Prostate gland (tissue), 2 donors: ENCODE measurements at regions not wholly inside any gene's neighbourhood (a gene's known extent, or its start where the extent isn't known, plus 50 kb on each side); places are given as distances from the start of the nearest gene placed in this dataset.

ENCODE experiments used
- DNase-seq: peaks from one replicate; pipeline ENCODE4 v3.0.0-alpha.2; 2019; ENCODE audit warnings: low spot score
- H3K27ac ChIP-seq, 2 donors: fragments of 200-600 bp; sonication (generic); 2 replicates each; pipeline ENCODE4 v1.5.1; 2017 to 2019
- H3K27me3 ChIP-seq: fragments of 200-600 bp; sonication (generic); replicated peaks from 2 replicates; pipeline ENCODE4 v1.5.1; 2019; ENCODE audit not compliant: insufficient read depth
- H3K36me3 ChIP-seq, 2 donors: fragments of 200-600 bp; sonication (generic); 1 replicate in 1 of 2; 2 replicates in 1 of 2; pipeline versions ENCODE4 v1.5.1 to v1.8.1; 2017 to 2019
- H3K4me1 ChIP-seq: fragments of 200-600 bp; sonication (generic); replicated peaks from 2 replicates; pipeline ENCODE4 v1.5.1; 2019
- H3K4me3 ChIP-seq, 2 donors: fragments of 200-600 bp; sonication (generic); 2 replicates each; pipeline ENCODE4 v1.5.1; 2017 to 2019
- H3K9me3 ChIP-seq: fragments of 200-600 bp; sonication (generic); 2 replicates; pipeline ENCODE4 v1.5.1; 2017
- POLR2A ChIP-seq: fragments of 450-650 bp; IDR thresholded peaks from one replicate; pipeline ENCODE4 v1.6.1; 2016; ENCODE audit warnings: antibody characterized with exemption, mild to moderate bottlenecking
- POLR2AphosphoS5 ChIP-seq: sonication (generic); formaldehyde crosslinking; IDR thresholded peaks from one replicate; pipeline ENCODE4 v1.6.1; 2017; ENCODE audit warnings: antibody characterized with exemption
- WGBS: methylation state at CpG from one replicate; pipeline ENCODE4 v1.1.5; 2018; 5-methylcytosine and 5-hydroxymethylcytosine counted together
- intact Hi-C: fragments of 100-400 bp; cut with DNase I; formaldehyde crosslinking; loops from one replicate; pipeline ENCODE4 v1.14.2; 2022
- TF ChIP-seq, protein P1 (sequence below), 4 experiments: fragments of 200-600 bp in 2 of 4; fragments of 450-650 bp in 2 of 4; sonication (generic) in 2 of 4; IDR thresholded peaks; 1 replicate in 3 of 4; 2 replicates in 1 of 4; pipeline ENCODE4 v1.5.1; 2016 to 2019; ENCODE audit warnings: antibody characterized with exemption in 4 of 4, mild to moderate bottlenecking in 2 of 4, moderate library complexity in 2 of 4

DNA sequence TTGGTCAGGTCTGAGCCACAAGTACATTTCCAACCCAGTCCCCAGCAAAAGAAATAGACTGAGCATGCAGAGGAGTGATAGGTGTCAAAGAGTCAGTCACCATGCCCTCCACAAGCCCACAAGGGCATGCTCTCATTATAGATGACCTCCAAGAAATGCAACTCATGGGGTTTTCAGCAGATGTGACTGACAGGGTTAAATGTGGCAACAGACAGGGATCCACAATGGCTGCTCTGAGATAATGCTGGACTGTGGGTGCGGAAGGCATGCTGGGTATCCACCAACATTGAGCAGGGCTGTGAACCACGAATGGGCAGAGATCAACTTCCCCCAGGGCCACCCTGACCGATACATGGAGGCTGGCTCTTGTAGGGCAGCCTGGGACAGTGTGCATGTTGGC is 115.8 kb downstream of the BCOR start:
- Histone ChIP-seq H3K9me3 (no peaks in the 10 kb centered on the region), H3K36me3 (no peaks in the 10 kb centered on the region), H3K4me3 (no peak overlapping the region), H3K27ac (no peak overlapping the region), H3K4me1 (no peaks in the 10 kb centered on the region), H3K27me3 (no peaks in the 10 kb centered on the region)
- DNase-seq: no peak
- TF ChIP-seq, protein P1, sequence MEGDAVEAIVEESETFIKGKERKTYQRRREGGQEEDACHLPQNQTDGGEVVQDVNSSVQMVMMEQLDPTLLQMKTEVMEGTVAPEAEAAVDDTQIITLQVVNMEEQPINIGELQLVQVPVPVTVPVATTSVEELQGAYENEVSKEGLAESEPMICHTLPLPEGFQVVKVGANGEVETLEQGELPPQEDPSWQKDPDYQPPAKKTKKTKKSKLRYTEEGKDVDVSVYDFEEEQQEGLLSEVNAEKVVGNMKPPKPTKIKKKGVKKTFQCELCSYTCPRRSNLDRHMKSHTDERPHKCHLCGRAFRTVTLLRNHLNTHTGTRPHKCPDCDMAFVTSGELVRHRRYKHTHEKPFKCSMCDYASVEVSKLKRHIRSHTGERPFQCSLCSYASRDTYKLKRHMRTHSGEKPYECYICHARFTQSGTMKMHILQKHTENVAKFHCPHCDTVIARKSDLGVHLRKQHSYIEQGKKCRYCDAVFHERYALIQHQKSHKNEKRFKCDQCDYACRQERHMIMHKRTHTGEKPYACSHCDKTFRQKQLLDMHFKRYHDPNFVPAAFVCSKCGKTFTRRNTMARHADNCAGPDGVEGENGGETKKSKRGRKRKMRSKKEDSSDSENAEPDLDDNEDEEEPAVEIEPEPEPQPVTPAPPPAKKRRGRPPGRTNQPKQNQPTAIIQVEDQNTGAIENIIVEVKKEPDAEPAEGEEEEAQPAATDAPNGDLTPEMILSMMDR (IDR thresholded peaks at IDR 0.05): no peak
- TF ChIP-seq POLR2A (no peak), POLR2AphosphoS5 (no peak)
- intact Hi-C loops: no loop called here
- 100% methylated on average over 3 of the region's 3 CpGs for WGBS

DNA sequence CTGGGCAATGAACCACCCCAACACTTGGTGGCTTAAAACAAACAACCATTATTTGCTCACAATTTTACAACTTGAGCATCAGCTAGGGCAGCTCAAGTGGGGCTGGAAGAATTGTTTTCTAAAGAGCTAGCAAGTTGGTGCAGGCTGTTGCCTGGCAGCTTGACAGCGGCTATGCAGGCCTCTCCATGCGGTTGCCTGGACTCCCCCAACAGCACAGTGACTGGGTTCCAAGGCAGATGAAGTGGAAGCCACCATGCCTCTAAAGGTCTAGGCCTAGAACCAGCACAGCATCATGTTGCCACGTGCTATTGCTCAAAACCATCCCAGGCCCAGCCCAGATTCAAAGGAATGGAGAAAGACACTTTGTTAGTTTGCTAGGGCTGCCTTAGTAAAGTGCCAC is 114.8 kb downstream of the BCOR start:
- H3K36me3 ChIP-seq: no peaks in the 10 kb centered on the region
- peak; percentile 39 for DNase-seq
- no peak for TF ChIP-seq POLR2AphosphoS5
- no peak overlapping the region for H3K27ac ChIP-seq
- intact Hi-C loops: no loop called here
- H3K27me3 ChIP-seq: no peaks in the 10 kb centered on the region
- H3K4me1 ChIP-seq: no peaks in the 10 kb centered on the region
- WGBS: 28% methylated on average over 2 of the region's 3 CpGs
- no peaks in the 10 kb centered on the region for H3K9me3 ChIP-seq
- H3K4me3 ChIP-seq: no peak overlapping the region

DNA sequence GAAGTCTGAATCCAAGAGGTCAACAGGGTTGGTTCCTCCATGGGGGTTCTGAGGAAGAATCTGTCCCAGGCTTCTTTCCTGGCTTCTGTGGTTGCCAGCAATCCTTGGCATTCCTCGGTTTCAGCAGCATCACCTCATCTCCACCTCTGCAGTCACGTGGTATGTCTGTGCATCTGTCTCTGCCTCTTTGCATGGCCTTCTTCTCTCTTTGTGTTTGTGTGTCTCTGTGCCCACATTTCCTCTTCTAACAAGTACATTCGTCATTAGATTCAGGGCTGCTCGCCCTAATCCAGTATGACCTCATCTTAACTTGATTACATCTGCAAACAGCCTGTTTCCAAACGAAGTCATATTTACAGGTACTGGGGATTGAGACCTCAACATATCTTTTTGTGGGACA is 114.0 kb downstream of the BCOR start:
- TF ChIP-seq, protein P1 (IDR thresholded peaks at IDR 0.05): no peak
- TF ChIP-seq POLR2A (no peak), POLR2AphosphoS5 (no peak)
- no peak for DNase-seq
- H3K4me3 ChIP-seq: no peak overlapping the region
- 31% methylated on average over 5 of the region's 5 CpGs for whole genome bisulfite sequencing
- no peaks in the 10 kb centered on the region for H3K27me3 ChIP-seq
- H3K9me3 ChIP-seq: no peaks in the 10 kb centered on the region
- no peak overlapping the region for H3K27ac ChIP-seq
- intact Hi-C loops: no loop called here
- H3K36me3 ChIP-seq: no peaks in the 10 kb centered on the region
- H3K4me1 ChIP-seq: no peaks in the 10 kb centered on the region

DNA sequence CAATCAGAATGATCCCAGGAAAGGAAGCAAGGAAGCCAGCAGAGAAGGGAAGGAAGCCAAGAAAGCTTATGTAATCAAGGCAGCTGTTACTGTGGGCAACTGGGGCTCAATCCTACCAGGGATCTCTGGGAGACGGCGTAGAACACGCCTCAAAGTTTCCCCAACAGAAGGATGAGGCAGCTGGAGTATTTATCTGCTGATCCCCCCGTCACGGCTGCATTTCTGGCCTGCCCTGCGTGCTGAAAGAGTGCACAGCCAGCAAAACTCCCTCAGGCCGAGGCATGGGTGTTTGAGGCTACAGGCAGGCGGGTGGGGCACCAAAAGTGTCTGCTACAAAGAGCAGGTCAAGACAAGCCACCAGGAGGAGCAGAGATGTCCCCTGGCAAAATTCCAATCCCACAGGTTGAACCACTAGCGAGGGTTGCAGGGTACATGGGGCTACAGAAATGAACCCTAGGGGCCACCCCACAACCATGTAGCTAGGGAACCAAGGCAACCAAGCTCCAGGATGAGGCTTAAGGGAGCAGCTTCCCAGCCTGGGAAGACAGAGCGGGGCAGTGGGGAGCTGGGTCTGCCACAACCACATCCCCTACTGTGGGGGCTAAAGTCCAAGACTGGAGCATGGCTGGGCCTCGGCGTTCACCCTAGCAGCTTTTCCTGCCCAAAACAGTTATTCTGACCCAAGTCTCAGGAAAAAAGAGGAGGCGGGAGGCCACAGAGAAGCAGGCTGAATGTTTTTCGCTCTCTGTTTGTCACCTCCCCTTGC is 113.4 kb downstream of the BCOR start:
- no peaks in the 10 kb centered on the region for H3K27me3 ChIP-seq
- H3K36me3 ChIP-seq: no peaks in the 10 kb centered on the region
- intact Hi-C loops: no loop called here
- no peak overlapping the region for H3K4me3 ChIP-seq
- no peaks in the 10 kb centered on the region for H3K9me3 ChIP-seq
- H3K4me1 ChIP-seq: no peaks in the 10 kb centered on the region
- 38% methylated on average over 11 of the region's 14 CpGs for WGBS
- TF ChIP-seq POLR2A (no peak), POLR2AphosphoS5 (no peak)
- TF ChIP-seq, protein P1 (IDR thresholded peaks at IDR 0.05): no peak
- DNase-seq: no peak
- no peak overlapping the region for H3K27ac ChIP-seq

DNA sequence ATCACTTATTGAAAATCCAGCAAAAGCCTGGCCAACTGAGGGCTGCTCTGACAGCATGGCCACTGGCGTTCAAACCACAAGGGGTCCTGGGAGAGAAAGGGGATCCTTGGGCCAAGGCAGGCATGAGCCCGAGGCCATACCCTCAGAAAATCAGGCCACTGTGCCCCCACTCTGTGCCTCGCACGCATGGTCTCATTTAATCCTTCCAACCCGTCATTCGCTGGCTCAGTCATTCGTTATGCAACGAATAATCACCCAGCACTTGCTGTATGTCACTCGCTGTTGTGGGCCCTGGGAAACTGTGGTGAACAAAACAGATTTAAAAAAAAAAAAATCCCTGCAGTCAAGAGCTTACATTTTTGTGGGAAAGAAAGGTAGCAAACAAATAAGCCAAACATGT is 112.7 kb downstream of the BCOR start:
- Histone ChIP-seq H3K27me3 (no peaks in the 10 kb centered on the region), H3K4me1 (no peaks in the 10 kb centered on the region), H3K4me3 (no peak overlapping the region), H3K27ac (no peak overlapping the region), H3K36me3 (no peaks in the 10 kb centered on the region), H3K9me3 (no peaks in the 10 kb centered on the region)
- no peak for DNase-seq
- TF ChIP-seq, protein P1 (IDR thresholded peaks at IDR 0.05): no peak
- TF ChIP-seq POLR2AphosphoS5: no peak
- TF ChIP-seq POLR2A: no peak
- 97% methylated on average over 9 of the region's 9 CpGs for WGBS
- intact Hi-C loops: no loop called here
